Keratinocyte (primary cell): ENCODE measurements at regions not wholly inside any gene's neighbourhood (a gene's known extent, or its start where the extent isn't known, plus 50 kb on each side); places are given as distances from the start of the nearest gene placed in this dataset.

ENCODE experiments used
- DNase-seq: peaks from one replicate; pipeline ENCODE4 v3.0.0-alpha.2; 2011; ENCODE audit warnings: low read depth, missing footprints, low spot score
- FAIRE-seq: peaks from 2 replicates; lab custom pipeline; 2011; peaks lifted over from hg19 to GRCh38; lab: Jason Lieb, UNC
- H2AFZ ChIP-seq: 2 replicates; pipeline ENCODE4 v1.6.0; 2012; ENCODE audit warnings: low read length, control low read depth, inconsistent platforms; ENCODE audit not compliant: control insufficient read depth
- H3K27ac ChIP-seq: 2 replicates; pipeline ENCODE4 v1.5.1; 2011; ENCODE audit warnings: low read length; ENCODE audit not compliant: control insufficient read depth, insufficient read depth
- H3K27me3 ChIP-seq: 3 replicates; pipeline ENCODE4 v1.6.0; 2011; ENCODE audit warnings: low read length; ENCODE audit not compliant: control insufficient read depth, insufficient read depth; ENCODE audit errors: extremely low read depth
- H3K36me3 ChIP-seq, 2 experiments: 2 replicates in 1 of 2; 3 replicates in 1 of 2; pipeline ENCODE4 v1.5.1; 2011; ENCODE audit warnings: low read length in 2 of 2, mild to moderate bottlenecking in 1 of 2; ENCODE audit not compliant: control insufficient read depth in 2 of 2, insufficient read depth in 2 of 2; ENCODE audit errors: extremely low read depth in 1 of 2
- H3K4me1 ChIP-seq: 3 replicates; pipeline ENCODE4 v1.5.1; 2011; ENCODE audit warnings: low read length; ENCODE audit not compliant: control insufficient read depth, insufficient read depth; ENCODE audit errors: extremely low read depth
- H3K4me2 ChIP-seq: 3 replicates; pipeline ENCODE4 v1.6.0; 2011; ENCODE audit warnings: low read depth, low read length; ENCODE audit not compliant: control insufficient read depth, insufficient read depth; ENCODE audit errors: extremely low read depth
- H3K4me3 ChIP-seq, 3 experiments: fragments of 200-600 bp in 1 of 3; sonication (generic) in 1 of 3; 2 replicates in 2 of 3; 3 replicates in 1 of 3; pipeline ENCODE4 v1.5.1; 2011 to 2016; ENCODE audit warnings: low read length in 3 of 3, mild to moderate bottlenecking in 3 of 3, control low read depth in 2 of 3, inconsistent platforms in 1 of 3, low read depth in 1 of 3, mixed read lengths in 1 of 3, mixed run types in 1 of 3, moderate library complexity in 1 of 3; ENCODE audit not compliant: control insufficient read depth in 2 of 3, insufficient read depth in 2 of 3; ENCODE audit errors: extremely low read depth in 1 of 3
- H3K79me2 ChIP-seq: 2 replicates; pipeline ENCODE4 v1.6.0; 2012; ENCODE audit warnings: low read length; ENCODE audit not compliant: control insufficient read depth, insufficient read depth
- H3K9ac ChIP-seq: 3 replicates; pipeline ENCODE4 v1.6.0; 2011; ENCODE audit warnings: low read length; ENCODE audit not compliant: control insufficient read depth, insufficient read depth; ENCODE audit errors: extremely low read depth
- H3K9me1 ChIP-seq: 3 replicates; pipeline ENCODE4 v1.6.0; 2011; ENCODE audit warnings: low read length; ENCODE audit not compliant: control insufficient read depth, insufficient read depth; ENCODE audit errors: extremely low read depth
- H3K9me3 ChIP-seq: 2 replicates; pipeline ENCODE4 v1.5.1; 2012; ENCODE audit warnings: low read depth, low read length; ENCODE audit not compliant: control insufficient read depth
- H4K20me1 ChIP-seq: 3 replicates; pipeline ENCODE4 v1.6.0; 2011; ENCODE audit warnings: low read length; ENCODE audit not compliant: control insufficient read depth, insufficient read depth; ENCODE audit errors: extremely low read depth
- CTCF ChIP-seq, 3 experiments: IDR thresholded peaks in 1 of 3; conservative IDR thresholded peaks in 1 of 3; optimal IDR thresholded peaks in 1 of 3; 2 replicates in 2 of 3; 3 replicates in 1 of 3; pipeline versions ENCODE3 to v1.5.1; 2011; ENCODE audit warnings: low read length in 3 of 3, mild to moderate bottlenecking in 3 of 3, moderate library complexity in 2 of 3, control low read depth in 1 of 3, inconsistent platforms in 1 of 3; ENCODE audit not compliant: insufficient read depth in 2 of 3; ENCODE audit errors: extremely low read depth in 1 of 3
- EZH2 ChIP-seq: IDR thresholded peaks from one replicate; pipeline ENCODE4 v1.6.1; 2012; ENCODE audit warnings: inconsistent platforms, mild to moderate bottlenecking, low read length, moderate library complexity
- dilution Hi-C: fragments of 300-500 bp; cut with MboI; formaldehyde crosslinking; loops from one replicate; pipeline ENCODE4 v1.7.0; 2020; ENCODE audit warnings: low sequenced_read_pairs; ENCODE audit not compliant: extremely low pct_ligation_motif_present

GRCh38 chr7:16137944-16138343 lies 283.4 kb downstream of the CRPPA start:
- no peak for DNase-seq
- Histone ChIP-seq H3K79me2 (no peaks in the 10 kb centered on the region), H3K27ac (no peak overlapping the region), H3K4me1 (no peaks in the 10 kb centered on the region), H3K9ac (no peak overlapping the region), H3K36me3 (no peaks in the 10 kb centered on the region), H3K9me3 (no peaks in the 10 kb centered on the region), H3K27me3 (no peaks in the 10 kb centered on the region), H2AFZ (no peak overlapping the region), H4K20me1 (no peaks in the 10 kb centered on the region), H3K4me3 (no peak overlapping the region), H3K9me1 (no peaks in the 10 kb centered on the region), H3K4me2 (no peak overlapping the region)
- TF ChIP-seq EZH2 = no peak
- no peak for TF ChIP-seq CTCF (optimal IDR thresholded peaks at IDR 0.05 in 1 of 3, IDR thresholded peaks at IDR 0.05 in 1 of 3, conservative IDR thresholded peaks at IDR 0.05 in 1 of 3; ENCODE audit: extremely low read depth in 1 of 3, insufficient read depth in 2 of 3, low read length in 3 of 3)
- dilution Hi-C loops = no loop called here
- FAIRE-seq = no peak

- dilution Hi-C loops = no loop called here
- Histone ChIP-seq H3K9ac (no peak overlapping the region), H2AFZ (no peak overlapping the region), H3K36me3 (no peaks in the 10 kb centered on the region), H4K20me1 (no peaks in the 10 kb centered on the region), H3K9me3 (no peaks in the 10 kb centered on the region), H3K9me1 (no peaks in the 10 kb centered on the region), H3K4me2 (no peak overlapping the region), H3K27me3 (no peaks in the 10 kb centered on the region), H3K27ac (no peak overlapping the region), H3K4me1 (no peaks in the 10 kb centered on the region), H3K4me3 (no peak overlapping the region), H3K79me2 (no peaks in the 10 kb centered on the region)
- FAIRE-seq (no peak), DNase-seq (no peak)
- no peak for TF ChIP-seq EZH2
- TF ChIP-seq CTCF (optimal IDR thresholded peaks at IDR 0.05 in 1 of 3, IDR thresholded peaks at IDR 0.05 in 1 of 3, conservative IDR thresholded peaks at IDR 0.05 in 1 of 3; ENCODE audit: extremely low read depth in 1 of 3, insufficient read depth in 2 of 3, low read length in 3 of 3) = no peak
Measured at GRCh38 chr7:16136896-16137295, 284.4 kb downstream of the CRPPA start.
